NOMO-1 (cell line): ENCODE measurements at regions not wholly inside any gene's neighbourhood (a gene's known extent, or its start where the extent isn't known, plus 50 kb on each side); places are given as distances from the start of the nearest gene placed in this dataset.
A peak's percentile ranks its signal among the peaks of the same experiment; 100 is the strongest.
"Not testable (repeated sequence)": the region's sequence is repeated elsewhere in the genome, so short reads cannot be mapped to it uniquely, and the experiment has no call there.

Experiments used
- DNase-seq, 2 experiments: peaks; one replicate each; lab custom pipeline; 2025; ENCODE audit not compliant: unreplicated experiment in 2 of 2; lab: John Stamatoyannopoulos, UW

DNA sequence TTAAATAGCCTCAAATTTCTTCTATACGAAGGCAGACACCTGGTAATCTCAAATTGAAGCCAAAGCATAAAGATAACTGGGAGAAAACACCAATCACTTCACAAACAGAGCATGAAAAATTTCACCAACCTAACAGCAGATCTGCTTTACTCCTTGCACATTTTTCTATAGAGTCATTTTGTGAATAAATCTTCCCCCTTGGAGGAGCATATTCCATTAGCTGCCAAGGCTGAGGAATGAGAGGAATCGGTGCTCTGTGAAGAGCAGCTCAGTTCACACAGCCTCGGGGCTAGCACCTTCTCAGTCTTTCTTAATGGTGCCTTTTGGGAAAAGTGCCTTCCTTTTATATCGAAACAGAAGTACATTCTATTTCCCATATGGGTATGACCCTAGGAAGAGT, 1313.7 kb upstream of the NRXN1 start:
- no peak for DNase-seq

DNA sequence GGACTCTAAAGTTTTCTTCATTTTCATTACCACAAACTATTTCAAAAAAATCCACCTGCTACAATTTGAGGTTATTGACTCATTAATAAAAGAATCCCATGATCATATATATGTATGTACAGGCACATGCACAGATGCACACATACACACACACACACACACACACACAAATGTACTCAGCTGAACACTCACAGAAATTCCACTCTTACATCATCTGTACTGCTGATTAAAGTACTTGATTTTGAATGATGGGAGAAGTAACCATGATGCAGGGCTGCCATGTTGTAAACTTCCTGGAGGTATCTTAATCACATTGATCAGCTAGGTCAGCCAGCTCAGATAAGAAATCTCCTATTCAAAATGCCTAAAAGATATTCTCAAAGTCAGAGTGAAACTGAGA, 1313.2 kb upstream of the NRXN1 start:
- DNase-seq = no peak

DNA sequence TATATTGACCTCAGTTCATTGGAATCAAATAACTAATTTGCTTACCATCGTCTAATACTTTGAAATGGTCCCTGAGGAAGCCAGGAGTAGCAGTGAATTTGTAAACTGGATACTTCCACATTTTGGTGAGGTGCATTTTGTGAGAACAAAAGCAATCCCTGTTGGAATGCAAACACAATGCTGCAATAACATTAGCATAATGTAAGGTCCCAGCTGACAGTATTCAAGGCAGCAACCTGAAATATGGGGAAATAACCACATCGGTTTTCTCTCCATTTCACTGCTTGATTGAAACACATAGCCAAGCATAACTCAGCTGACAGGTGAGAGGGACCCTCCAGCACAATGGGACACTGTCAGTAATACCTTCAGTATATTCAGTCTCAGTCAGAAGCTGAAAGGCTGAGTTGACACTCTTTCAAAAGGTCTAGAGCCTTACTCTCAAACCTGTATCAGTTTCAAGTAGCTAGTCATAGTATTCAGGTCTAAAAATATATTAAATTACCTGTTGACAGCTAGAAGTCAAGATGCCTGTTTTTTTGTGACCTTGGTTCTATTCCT, 1311.9 kb upstream of the NRXN1 start:
- no peak for DNase-seq

DNA sequence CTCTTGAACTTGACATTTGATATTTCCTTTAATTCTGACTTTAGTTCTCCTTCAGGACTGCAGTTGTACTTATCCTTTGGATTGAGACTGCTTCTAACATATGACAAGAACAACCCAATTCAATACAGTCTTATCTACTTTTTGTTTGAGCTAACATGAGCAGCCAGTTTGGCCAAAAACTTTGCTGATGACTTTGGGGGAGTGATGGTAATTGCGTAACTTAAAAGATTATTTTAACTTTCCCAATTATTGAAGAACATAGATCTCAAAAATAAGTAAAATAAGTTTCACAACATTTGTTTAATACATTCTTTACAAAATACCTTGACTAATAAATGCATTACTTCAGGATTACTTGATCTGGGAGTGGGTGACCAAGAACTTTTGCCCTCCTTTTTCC, 1311.1 kb upstream of the NRXN1 start:
- no peak for DNase-seq

DNA sequence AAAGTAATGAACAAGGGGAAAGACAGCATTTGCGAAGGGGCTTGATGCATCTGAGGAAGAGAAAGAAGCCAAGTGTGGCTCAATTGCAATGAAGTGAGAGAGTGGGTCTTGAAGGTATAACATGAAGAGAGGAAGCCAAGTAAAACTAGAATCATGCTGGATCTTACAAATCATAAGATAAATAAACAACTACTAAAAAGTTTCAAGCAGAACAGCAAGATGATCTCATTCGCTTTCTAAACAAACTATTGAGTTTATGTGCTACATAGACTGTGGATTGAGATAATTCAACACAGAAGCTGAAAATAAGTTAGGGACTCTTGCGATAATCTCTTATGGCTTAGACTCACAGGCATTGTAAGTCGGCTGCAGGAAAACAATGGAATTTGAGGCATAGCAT, 1310.5 kb upstream of the NRXN1 start:
- no peak for DNase-seq

DNA sequence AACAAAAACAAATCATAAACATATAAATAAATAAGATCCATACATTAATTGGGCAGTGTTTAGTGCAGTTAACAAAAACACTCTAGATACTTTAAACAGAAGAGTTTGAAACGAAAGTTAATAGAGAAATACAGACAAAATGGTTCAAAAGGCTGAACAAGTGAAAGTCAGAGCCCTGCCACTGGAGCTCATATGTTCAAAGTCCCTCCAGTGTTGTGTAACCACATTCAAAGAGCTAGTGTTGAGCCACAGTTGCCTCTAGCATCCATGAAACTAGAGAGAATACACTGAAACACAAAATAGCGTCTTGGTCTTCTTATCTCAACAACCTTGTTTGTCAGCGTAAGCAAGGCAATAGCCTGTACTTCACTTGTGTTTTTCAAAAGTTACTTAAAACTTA, 1309.8 kb upstream of the NRXN1 start:
- DNase-seq = no peak

DNA sequence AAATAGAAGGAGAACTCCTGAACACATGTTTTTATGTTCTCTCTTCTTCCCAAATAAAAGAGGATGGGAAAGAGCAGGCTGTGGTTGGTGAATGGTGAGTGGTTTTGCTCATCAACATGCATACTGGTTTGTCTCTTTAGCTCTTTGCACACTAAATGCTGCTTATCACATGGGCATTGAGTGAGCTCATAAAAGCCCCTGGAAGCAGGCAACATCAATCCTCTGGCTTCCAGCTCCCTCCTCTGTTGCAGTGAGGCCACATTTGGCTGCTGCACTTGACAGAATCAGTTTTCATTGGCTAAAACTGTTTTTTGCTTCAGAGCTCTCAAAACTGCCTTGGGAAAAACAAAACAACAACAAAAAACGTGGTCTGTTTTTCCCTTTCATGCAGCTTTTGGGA, 1308.2 kb upstream of the NRXN1 start:
- DNase-seq = no peak

DNA sequence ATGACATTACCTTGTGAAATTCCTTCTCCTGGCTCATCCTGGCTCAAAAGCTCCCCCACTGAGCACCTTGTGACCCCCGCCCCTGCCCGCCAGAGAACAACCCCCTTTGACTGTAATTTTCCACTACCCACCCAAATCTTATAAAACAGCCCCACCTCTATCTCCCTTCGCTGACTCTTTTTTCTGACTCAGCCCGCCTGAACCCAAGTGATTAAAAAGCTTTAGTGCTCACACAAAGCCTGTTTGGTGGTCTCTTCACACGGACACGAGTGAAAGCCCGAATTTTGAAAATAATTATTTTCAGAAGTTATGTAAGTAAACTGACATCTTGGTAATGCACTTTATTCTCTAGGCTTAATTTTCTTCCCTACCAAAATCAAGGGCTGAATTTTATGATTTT, 1305.9 kb upstream of the NRXN1 start:
- not testable (repeated sequence) for DNase-seq

DNA sequence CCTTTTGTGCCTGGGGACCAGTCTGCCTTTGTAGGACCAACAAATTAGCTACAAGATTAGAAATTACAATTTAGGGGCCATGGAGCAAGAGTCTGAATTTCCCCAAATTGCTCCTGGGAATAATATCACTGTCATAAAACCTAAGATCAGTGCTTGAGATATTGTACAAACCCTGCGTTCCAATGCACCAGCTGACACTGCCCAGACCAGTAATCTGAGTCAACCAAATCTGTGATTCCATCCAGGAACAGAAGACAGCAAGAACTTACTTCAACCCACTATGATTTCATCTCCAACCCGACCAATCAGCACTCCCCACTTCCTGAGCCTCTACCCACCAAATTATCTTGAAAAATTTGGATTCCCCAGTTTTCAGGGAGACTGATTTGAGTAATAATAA, 1305.0 kb upstream of the NRXN1 start:
- DNase-seq = no peak

DNA sequence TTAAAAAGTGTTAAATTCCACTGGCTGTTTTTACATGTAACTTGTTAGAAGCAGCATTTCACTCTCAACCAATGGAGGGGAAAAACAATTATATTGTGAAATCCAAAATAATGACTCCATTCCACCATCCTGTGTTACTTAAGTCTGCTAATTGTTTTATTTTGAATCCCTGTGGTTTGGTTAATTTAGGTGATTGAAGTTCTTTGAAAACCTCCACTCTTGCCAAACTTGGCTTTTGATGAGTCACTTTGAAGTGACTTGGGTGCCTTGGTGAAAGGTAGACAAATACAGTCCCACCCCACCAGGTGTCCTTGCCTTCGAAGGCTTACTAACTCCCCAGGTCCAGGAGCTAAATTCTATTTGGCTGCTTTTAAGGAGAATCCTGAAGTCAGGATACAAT, 1303.8 kb upstream of the NRXN1 start:
- peak in 1 of 2 experiments; percentile 1 for DNase-seq

DNA sequence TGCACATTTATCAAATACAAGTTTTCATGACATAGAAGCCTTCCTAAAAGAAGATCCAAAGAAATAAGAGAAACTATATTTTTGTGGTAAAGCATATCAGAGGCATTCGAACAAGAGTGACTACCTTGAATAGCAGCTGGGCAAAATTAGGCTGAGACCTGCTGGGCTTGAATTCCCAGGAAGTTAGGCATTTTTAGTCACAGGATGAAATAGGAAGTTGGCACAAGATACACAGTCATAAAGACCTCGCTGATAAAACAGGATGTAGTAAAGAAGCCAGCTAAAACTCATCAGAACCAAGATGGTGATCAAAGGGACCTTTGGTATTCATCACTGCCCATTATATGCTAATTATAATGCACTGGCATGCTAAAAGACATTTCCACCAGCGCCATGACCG, 1302.3 kb upstream of the NRXN1 start:
- DNase-seq = no peak

DNA sequence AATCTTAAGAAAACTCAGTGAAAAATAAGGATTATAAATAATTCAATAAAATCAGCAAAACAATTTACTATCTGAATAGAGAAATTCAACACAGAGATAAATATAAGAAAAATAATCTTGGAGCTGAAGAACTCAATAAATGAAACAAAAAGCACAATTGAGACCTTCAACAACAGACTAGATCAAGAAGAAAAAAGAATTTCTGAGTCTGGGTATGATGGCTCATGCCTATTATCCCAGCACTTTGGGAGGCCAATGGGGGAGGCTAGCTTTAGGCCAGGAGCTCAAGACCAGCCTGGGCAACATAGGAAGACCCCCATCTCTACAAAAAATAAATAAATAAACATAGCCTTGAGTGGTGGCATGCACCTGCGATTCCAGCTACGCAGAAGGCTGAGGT, 1295.7 kb upstream of the NRXN1 start:
- no peak for DNase-seq

DNA sequence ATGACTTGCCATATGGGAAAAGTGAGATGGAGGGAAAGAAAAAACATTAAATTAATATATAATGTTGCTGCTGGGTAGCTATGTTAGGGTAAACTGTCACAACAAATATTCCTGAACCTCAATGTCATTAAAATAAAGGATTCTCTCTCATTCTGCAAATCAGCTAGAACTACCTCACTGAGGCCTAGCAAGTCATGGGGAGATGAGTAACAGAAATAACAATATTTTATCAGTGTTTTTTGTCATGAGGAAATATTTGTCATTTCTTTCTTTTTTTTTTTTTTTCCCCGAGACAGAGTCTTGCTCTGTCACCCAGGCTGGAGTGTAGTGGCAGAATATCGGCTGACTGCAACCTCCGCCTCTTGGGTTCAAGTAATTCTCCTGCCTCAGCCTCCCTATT, 1282.3 kb upstream of the NRXN1 start:
- DNase-seq = no peak

DNA sequence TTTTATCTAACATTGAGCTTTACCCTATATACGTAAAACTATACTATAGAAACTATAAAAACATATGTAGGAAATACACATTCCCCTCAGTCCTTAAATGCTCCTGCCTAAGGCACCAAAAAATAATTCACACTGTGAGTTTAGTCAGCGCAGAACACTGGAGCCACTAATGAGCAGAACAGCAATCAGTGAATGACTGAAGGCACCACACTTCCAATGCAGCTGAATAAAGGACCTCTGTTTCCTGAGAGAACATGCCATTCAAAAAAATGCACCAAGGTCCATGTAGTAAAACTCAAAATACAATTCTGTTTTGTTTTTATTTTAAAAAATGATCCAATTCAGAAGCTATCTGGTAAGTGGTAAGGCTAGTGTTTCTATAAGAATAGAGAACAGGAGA, 1280.6 kb upstream of the NRXN1 start:
- no peak for DNase-seq

DNA sequence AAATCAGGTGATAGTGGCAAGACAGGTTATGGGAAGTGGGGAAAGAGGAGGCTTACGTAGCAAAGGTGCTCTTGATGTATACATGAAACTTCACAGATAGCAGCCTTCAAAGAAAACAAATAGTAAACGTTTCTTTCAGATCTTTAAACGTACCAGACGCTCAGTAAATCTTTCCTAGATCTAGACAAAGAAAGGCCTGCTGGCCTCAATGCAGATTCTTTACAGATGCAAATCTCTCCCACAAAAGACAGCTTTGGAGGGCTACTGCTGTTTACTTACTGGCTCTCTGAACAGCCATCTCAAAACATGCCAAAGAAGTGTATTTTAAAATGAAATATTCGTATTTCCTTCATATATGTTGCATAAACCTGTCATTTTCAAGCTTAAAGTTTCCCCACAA, 1279.9 kb upstream of the NRXN1 start:
- no peak for DNase-seq

DNA sequence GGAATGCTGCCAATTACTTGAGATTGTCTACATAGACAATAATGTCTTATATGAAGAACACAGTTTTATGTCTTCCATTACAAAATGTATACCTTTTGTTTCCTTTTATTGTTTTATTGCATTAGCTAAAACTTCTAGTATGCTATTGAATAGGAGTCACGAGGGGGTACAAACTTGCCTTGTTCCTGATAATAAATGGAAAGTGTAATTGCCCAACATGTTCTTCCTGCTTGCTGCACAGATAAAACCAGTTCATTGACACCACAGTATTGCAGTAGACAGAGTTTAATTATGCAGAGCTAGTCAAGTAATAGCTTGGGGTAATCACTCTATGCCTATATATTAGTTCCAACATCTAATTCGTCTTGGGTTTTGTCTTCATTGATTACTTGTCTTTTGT, 1276.2 kb upstream of the NRXN1 start:
- no peak for DNase-seq

DNA sequence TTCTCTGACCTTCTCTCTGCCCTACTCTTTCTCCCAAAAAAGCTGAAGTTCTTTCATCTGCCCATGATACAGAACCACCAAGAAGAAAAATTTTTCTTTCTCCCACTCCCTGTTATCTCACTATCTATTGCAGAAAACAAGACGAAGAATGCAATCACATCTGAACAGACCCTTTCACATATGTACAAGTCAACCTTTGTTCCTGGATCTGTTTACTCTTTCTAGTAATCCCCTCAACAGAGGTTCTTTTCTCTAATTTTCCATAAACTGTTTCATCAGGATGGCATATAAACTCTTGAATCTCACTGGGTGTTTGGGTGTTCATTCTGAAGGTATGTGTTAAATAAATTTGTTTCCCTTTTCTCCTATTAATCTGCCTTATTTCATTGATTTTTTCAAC, 1262.7 kb upstream of the NRXN1 start:
- DNase-seq = no peak

DNA sequence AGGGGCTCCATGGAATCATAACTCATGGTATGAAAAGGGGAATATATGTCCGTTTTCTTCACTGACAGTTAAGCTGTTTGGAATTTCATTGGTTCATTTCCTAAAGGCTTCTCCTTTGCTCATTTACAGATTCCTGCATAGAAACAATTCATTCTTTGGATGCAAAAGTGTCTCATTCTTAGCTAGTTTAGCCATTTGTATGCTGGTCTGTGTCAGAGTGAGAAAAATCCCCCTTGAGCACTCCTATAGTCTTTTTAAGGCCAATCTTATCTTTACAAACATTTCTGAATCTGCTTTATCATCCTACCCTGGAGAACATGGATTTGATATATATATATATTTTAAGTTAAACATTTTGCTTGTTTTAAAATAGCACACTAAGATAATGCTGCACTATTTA, 1260.9 kb upstream of the NRXN1 start:
- no peak for DNase-seq

DNA sequence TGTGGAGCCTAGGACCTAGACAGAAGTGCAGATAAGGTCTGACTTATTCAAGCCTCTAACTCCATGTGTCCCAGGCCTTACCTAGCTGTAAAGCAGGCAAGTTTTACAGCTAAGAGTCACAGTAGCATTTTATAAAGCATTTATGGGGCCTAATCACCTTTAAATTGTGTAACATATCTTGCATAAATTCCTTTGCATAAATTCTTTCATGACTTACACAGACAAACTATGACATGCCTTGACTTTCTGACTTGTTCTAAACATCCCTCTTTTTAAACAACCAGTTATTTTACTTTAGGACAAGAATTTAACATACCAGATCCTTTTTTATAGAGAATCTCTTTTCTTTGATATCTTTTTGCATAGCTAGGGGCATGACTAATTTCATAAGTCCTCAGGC, 1257.8 kb upstream of the NRXN1 start:
- DNase-seq = no peak

DNA sequence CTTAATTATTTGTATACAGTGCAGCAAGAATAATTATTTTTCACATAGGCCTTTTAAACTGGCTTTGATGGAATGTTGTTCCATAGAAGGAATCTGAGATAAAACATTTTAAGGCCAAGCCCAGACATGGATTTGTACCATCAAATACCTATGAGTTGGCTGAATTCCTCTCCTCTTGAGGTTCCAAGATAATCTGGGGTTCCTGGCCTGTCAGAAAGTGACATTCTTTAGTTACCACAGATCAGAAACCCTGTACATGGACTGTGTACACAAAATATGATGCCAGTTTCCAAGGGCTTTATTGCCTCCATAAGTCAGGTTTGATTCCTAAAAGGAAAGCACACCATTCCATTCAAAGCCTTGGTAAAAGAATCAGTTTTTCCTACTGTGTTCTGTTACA, 1256.7 kb upstream of the NRXN1 start:
- no peak for DNase-seq

DNA sequence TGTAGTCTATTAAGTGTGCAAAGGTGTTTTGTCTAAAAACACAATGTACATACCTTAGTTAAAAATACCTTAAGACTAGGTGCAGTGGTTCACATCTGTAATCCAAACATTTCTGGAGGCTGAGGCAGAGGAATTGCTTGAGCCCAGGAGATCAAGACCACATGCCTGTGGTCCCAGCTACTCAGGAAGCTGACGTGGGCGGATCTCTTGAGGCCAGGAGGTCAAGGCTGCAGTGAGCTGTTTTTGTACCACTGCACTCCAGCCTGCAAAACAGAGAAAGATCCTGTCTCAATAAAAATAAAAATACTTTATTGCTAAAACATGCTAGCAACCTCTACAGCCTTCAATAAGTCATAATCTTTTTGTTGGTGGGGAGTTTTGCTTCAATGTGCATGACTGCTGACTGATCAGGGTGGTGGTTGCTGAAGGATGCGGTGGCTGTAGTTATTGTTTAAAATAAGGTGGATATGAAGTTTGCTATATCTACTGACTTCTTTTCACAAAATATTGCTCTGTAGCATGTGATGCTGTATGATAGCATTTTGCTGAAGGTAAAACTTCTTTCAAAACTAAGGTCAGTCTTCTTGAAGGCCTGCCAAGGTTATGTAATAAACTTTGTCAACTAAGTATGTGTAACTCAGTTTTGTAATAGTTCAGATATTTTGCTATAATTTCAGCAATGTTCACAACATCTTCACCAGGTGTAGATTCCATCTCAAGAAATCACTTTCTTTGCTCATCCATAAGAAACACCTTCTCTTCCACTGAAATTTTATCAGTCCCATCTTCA, 1238.0 kb upstream of the NRXN1 start:
- DNase-seq = no peak

DNA sequence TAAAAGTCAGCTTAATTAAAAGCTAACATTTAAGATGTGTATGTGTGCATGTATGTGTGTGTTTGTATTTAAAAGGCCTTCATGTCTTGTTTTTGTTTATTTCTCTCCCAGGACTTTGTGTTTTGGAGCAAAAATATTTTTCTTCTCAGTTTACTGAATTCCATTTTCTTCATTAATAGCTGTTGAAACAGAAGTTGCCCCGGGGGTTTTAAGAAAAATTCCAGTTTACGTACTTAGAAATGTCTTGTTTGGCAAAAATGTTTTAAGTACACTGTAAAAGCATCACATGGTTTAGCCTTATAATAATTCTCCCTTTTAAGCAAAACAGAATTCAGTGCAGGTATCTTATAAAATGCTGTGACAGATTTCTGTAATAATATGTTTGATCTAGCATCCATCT, 1233.0 kb upstream of the NRXN1 start:
- DNase-seq = no peak

DNA sequence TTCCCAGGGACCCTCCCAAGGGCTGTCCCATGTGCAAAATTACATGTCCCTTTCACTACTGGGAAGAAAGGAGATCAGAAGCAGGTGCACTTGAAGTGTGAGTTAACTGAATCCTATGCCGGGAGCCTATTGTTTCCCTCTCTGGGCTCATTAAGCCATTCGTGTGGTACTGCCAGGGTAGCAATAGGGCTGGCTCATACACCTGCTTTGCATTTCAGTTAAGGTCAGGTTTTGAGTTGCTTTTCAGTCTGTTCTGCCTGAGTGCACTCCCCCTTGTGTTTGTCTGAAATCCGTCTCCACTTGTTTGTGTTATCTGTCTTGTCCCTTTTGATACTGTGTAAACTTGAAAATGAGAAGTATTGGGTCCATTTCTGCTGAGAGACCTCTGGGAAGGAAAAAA, 1232.6 kb upstream of the NRXN1 start:
- DNase-seq = no peak
